ENCODE measurements at regions not wholly inside any gene's neighbourhood (a gene's known extent, or its start where the extent isn't known, plus 50 kb on each side); places are given as distances from the start of the nearest gene placed in this dataset.

- ChIA-PET SMC1A (ENCODE audit: uncharacterized antibody, unreplicated experiment) (no interaction called here), CTCF (no interaction called here), POLR2A (no interaction called here), RAD21 (ENCODE audit: unreplicated experiment) (no interaction called here)
- Histone ChIP-seq H3K9me3 (replicated peaks; ENCODE audit: control insufficient read depth, insufficient read depth, low read length) (no peaks in the 10 kb centered on the region), H2AFZ (ENCODE audit: control insufficient read depth, low read depth, low read length) (no peak overlapping the region), H3K36me3 (ENCODE audit: control insufficient read depth in 2 of 2, insufficient read depth in 2 of 2, low read length in 1 of 2) (no peaks in the 10 kb centered on the region), H3K27ac (ENCODE audit: control insufficient read depth, insufficient read depth) (no peak overlapping the region), H3K9ac (ENCODE audit: control insufficient read depth, insufficient read depth, low read length) (no peak overlapping the region), H3K27me3 (replicated peaks in 1 of 2; ENCODE audit: control insufficient read depth in 2 of 2, insufficient read depth in 2 of 2, low read length in 1 of 2) (no peaks in the 10 kb centered on the region), H4K20me1 (ENCODE audit: control insufficient read depth, insufficient read depth) (no peaks in the 10 kb centered on the region), H3K4me3 (no peak overlapping the region), H3K4me1 (ENCODE audit: control insufficient read depth, insufficient read depth, low read length) (no peaks in the 10 kb centered on the region), H3K79me2 (ENCODE audit: control insufficient read depth, insufficient read depth, low read length) (no peaks in the 10 kb centered on the region), H3K4me2 (ENCODE audit: control insufficient read depth, insufficient read depth) (no peak overlapping the region)
- WGBS (ENCODE audit: insufficient coverage, insufficient replicate concordance, low lambda C conversion rate, missing lambda C conversion rate) = 23% methylated on average over 2 of the region's 2 CpGs
- no peak for TF ChIP-seq ZNF622 (IDR thresholded peaks at IDR 0.05)
- no peak for TF ChIP-seq STAT3 (IDR thresholded peaks at IDR 0.05; ENCODE audit: low read depth, low read length)
- TF ChIP-seq CTCF (IDR thresholded peaks at IDR 0.05 in 2 of 3, conservative IDR thresholded peaks at IDR 0.05 in 1 of 3; ENCODE audit: control insufficient read depth in 2 of 3, extremely low read depth in 1 of 3, insufficient read depth in 1 of 3, low read depth in 3 of 3, low read length in 3 of 3) = no peak
- no peak for TF ChIP-seq MTA3 (IDR thresholded peaks at IDR 0.05; ENCODE audit: borderline replicate concordance, low read length)
- DNase-seq (ENCODE audit: low read depth, low spot score) (no peak), FAIRE-seq (no peak), ATAC-seq (no peak)
- intact Hi-C loops (cut with micrococcal nuclease; ENCODE audit: unreplicated experiment) (no loop called here), in situ Hi-C loops (cut with MboI) (no loop called here)
- no TSS peak for BruUV-seq (replicated peaks)
Observed at GRCh38 chrX:127947450-127947849, 104.8 kb downstream of the ACTRT1 start.

- WGBS (ENCODE audit: insufficient coverage, insufficient replicate concordance, low lambda C conversion rate, missing lambda C conversion rate) = 19% methylated on average over 1 of the region's 1 CpG
- Histone ChIP-seq H3K4me2 (ENCODE audit: control insufficient read depth, insufficient read depth) (no peak overlapping the region), H2AFZ (ENCODE audit: control insufficient read depth, low read depth, low read length) (no peak overlapping the region), H3K27ac (ENCODE audit: control insufficient read depth, insufficient read depth) (no peak overlapping the region), H3K9ac (ENCODE audit: control insufficient read depth, insufficient read depth, low read length) (no peak overlapping the region), H3K4me3 (no peak overlapping the region), H3K27me3 (replicated peaks in 1 of 2; ENCODE audit: control insufficient read depth in 2 of 2, insufficient read depth in 2 of 2, low read length in 1 of 2) (no peaks in the 10 kb centered on the region), H4K20me1 (ENCODE audit: control insufficient read depth, insufficient read depth) (no peaks in the 10 kb centered on the region), H3K9me3 (replicated peaks; ENCODE audit: control insufficient read depth, insufficient read depth, low read length) (no peaks in the 10 kb centered on the region), H3K79me2 (ENCODE audit: control insufficient read depth, insufficient read depth, low read length) (no peaks in the 10 kb centered on the region), H3K4me1 (ENCODE audit: control insufficient read depth, insufficient read depth, low read length) (no peaks in the 10 kb centered on the region), H3K36me3 (ENCODE audit: control insufficient read depth in 2 of 2, insufficient read depth in 2 of 2, low read length in 1 of 2) (no peaks in the 10 kb centered on the region)
- in situ Hi-C loops (cut with MboI) = no loop called here
- intact Hi-C loops (cut with micrococcal nuclease; ENCODE audit: unreplicated experiment) = no loop called here
- ChIA-PET RAD21 (ENCODE audit: unreplicated experiment) (no interaction called here), SMC1A (ENCODE audit: uncharacterized antibody, unreplicated experiment) (no interaction called here), CTCF (interaction anchor here (1.3 kb wide), 1 partner anchor 14 kb away, joined by 3 read pairs; no protein-coding TSS in a partner anchor), POLR2A (no interaction called here)
- ATAC-seq (no peak), FAIRE-seq (no peak), DNase-seq (ENCODE audit: low read depth, low spot score) (no peak)
- TF ChIP-seq PRDM15 (CRISPR knock-in tag; IDR thresholded peaks at IDR 0.05) = no peak
- no peak for TF ChIP-seq EZH2 (IDR thresholded peaks at IDR 0.05; ENCODE audit: borderline replicate concordance, control insufficient read depth, low read depth, low read length)
- TF ChIP-seq FOXK2 (IDR thresholded peaks at IDR 0.05) = no peak
- no peak for TF ChIP-seq EGR1 (IDR thresholded peaks at IDR 0.05; ENCODE audit: borderline replicate concordance in 1 of 2, low read depth in 2 of 2, low read length in 2 of 2)
- TF ChIP-seq ZZZ3 (IDR thresholded peaks at IDR 0.05; ENCODE audit: control insufficient read depth, insufficient read length, low read depth) = no peak
- no peak for TF ChIP-seq PML (IDR thresholded peaks at IDR 0.05; ENCODE audit: low read length)
- no peak for TF ChIP-seq MYB (IDR thresholded peaks at IDR 0.05; ENCODE audit: borderline replicate concordance, low read depth, low read length)
- TF ChIP-seq NBN (IDR thresholded peaks at IDR 0.05) = no peak
- BruUV-seq (replicated peaks) = no TSS peak
Observed at GRCh38 chrX:127943571-127943970, 108.6 kb downstream of the ACTRT1 start.

All from GM12878 (cell line).